A172 (cell line): ENCODE measurements at regions not wholly inside any gene's neighbourhood (a gene's known extent, or its start where the extent isn't known, plus 50 kb on each side); places are given as distances from the start of the nearest gene placed in this dataset.
A peak's percentile ranks its signal among the peaks of the same experiment; 100 is the strongest.

Experiments used
- DNase-seq: peaks from one replicate; pipeline ENCODE4 v3.0.0-alpha.2; 2015; ENCODE audit warnings: low spot score

DNA sequence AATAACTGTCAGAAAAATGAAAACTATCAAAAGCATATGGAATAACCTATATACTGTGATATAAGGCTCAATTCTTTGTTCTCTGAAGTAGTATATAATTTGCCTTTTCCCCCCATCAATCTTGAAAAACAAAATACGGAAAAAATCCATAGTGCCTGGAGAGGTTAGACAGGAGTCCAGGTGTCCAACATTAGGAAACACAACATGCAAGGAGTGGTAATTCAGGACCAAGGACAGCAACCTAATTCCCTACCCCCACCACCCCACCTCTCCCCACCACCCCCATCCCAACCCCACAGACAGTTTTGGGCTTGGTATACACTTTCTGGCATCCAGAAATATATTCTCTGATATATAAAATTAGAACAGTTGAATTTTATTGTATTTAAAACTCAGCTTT is 55.1 kb upstream of the SLC25A26 start:
- DNase-seq, result no peak

GRCh38 chr3:66164155-66164554 is 56.6 kb upstream of the SLC25A26 start:
- no peak for DNase-seq

DNA sequence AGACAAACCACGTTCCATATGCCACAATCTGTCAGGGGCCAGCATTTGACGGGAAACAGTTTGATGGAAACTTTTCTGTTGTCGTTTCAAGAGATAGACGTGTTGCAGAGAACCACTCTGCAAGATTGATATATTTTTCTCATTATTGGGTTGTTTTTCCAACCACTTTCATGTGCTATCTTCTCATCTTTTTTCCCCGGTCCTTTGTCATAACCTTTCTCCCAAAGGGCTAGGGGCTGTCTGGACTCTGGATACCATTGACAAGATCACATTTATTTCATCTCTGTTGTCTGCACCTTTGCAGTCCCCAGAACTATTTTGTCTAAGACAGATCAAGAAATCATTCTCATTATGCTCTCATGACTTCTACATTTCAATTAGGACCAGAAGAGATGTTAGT is 57.6 kb upstream of the SLC25A26 start:
- DNase-seq, result no peak

DNA sequence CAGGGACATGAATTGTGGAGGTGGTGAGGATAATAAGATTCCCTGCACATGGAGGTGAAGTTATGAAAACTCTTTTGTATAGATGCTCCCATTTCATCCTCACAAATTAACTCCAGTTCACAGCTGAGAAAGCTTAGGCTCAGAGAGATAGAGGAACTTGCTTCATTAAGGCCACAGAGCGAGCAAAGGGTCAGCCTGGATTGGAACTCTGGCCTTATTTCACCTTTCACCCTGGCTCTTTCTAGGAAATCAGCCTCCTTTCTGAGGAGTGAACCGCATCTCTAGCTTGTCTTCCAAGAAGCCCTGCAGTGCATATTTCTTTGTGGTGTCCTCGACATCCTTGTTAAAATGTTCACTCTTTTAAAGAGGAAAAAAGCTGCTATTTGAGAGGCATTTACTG is 58.0 kb upstream of the SLC25A26 start:
- DNase-seq, result no peak

GRCh38 chr3:66158933-66159683 is 61.7 kb upstream of the SLC25A26 start:
- no peak for DNase-seq

DNA sequence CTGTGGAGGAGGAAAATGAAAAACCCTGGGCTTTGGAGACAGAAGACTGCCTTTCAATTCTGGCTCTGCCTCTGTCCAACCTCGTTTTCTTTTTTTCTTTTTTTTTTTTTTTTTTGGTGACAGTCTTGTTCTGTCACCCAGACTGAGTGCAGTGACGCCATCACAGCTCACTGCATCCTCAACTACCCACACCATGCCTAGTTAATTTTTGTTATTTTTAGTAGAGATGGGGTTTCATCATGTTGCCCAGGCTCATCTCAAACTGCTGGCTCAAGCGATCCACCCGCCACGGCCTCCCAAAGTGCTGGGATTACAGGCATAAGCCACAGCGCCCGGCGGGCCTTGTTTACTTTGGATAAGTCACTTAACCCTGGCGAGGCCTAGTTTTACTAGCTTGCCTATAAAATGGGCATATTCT is 66.3 kb upstream of the SLC25A26 start:
- no peak for DNase-seq

DNA sequence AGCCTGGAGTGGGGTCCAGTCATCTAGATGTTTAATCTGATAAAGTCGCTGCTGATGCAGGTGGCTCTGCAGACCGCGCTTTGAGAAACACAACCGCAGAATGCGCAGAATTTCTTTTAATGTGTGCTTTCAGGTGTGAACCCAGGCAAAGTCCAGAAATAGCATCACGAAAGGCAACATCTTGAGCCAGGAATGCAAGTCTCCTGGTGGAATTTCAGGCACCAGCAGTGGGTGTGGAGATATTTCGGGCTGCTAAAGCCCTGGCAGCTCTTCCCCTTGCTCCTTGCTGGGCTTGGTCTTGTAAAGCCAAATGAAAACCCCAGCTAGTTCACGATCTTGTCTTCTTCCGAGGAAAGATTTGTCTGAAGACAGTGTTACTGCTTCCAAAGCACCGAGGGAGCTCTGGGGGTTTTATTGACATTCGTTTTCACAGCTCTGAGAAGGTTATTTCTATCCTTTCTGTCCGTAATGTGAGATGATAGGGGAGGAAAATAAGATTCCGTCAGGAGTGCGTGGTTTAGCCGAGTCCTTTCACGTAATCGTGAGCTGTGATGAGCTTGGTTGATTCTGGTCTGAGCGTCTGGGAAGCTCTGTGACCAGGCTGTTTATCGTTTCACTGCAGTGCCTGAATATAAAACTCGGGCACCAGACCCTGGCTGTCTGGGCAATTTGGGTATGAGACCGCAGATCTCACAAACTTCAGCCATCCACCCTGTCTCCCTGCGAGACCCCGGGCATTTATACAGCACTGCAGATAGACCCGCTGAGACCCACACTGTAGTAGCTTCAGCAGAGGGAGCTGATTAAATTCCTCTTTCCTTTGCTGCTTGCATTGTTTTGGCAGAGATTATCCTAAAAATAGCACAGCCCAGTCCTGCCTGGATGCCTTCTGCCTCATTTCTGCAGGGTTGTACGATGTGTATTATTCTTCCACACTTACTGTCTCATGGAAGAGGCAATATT is 67.0 kb upstream of the SLC25A26 start:
- no peak for DNase-seq

- DNase-seq, result no peak
These were observed 68.5 kb upstream of the SLC25A26 start for GRCh38 chr3:66152336-66152735.

DNA sequence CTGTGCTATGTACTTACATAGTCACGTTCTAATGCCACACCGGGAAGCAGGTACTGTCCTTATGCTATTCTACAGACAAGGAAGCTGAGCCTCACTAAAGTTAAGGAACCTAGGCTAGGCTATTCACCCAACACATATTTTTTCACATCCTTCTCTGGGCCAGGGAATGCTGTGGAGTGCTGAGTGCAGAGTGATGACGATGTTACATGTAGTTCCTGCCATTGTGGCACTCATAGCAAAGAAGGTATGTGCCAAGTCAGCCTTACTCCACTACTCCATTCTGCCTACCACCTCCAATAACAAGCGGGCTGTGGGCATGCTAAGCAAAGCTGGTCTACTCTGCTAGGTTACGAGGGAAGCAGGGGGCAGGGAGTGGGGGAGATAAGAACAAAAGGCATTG is 69.8 kb upstream of the SLC25A26 start:
- no peak for DNase-seq

GRCh38 chr3:66149269-66149668 is 71.5 kb upstream of the SLC25A26 start:
- DNase-seq, result no peak

DNA sequence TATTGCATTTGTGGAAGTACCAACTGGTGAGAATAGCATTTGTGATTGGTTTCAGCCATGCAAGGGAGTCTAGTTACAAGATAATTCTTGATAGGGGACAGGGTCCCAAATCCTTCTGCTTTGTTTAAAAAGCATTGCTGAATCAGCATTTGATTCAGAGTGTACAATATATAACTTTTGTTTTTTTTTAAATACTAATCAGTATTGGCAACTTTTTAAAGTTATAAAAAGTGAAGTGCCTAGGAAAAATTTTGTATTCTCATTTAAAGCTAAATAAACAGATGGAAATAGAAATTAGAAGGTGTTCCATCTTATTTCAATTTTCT is 75.4 kb upstream of the SLC25A26 start:
- DNase-seq, result no peak

GRCh38 chr3:66144568-66145407 is 76.0 kb upstream of the SLC25A26 start:
- no peak for DNase-seq

GRCh38 chr3:66142079-66142478 is 78.7 kb upstream of the SLC25A26 start:
- DNase-seq, result no peak

- DNase-seq, result no peak
These were observed 79.9 kb upstream of the SLC25A26 start for GRCh38 chr3:66140743-66141372.

DNA sequence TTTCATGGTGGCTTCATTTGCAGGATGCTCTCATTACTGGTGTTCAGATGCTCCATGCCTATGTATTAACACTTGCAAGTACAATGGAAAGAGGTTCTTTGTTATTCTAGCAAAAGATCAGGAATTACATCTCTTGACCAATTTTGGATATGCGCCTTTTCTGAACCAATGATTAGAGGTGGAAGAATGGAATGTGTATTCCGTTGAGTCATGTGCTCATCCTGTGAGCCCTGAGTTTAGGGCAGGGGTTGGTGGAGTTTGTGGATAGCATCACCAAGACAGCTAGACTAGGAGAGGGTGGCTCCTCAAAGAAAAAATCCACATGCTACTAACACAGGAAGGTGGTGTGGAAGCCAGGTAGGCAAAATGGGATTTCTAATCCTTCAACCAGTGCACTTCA is 80.7 kb upstream of the SLC25A26 start:
- no peak for DNase-seq

- DNase-seq, result no peak
These were observed 81.4 kb upstream of the SLC25A26 start for GRCh38 chr3:66139415-66139814.

- peak; percentile 67 for DNase-seq
These were observed 82.2 kb upstream of the SLC25A26 start for GRCh38 chr3:66138336-66139313.

GRCh38 chr3:66136597-66136996 is 84.2 kb upstream of the SLC25A26 start:
- DNase-seq, result no peak

- no peak for DNase-seq
These were observed 86.9 kb upstream of the SLC25A26 start for GRCh38 chr3:66133853-66134445.
